Keratinocyte (primary cell): ENCODE measurements at regions not wholly inside any gene's neighbourhood (a gene's known extent, or its start where the extent isn't known, plus 50 kb on each side); places are given as distances from the start of the nearest gene placed in this dataset.

Experiments used
- CTCF ChIP-seq, 3 experiments: IDR thresholded peaks in 1 of 3; conservative IDR thresholded peaks in 1 of 3; optimal IDR thresholded peaks in 1 of 3; 2 replicates in 2 of 3; 3 replicates in 1 of 3; pipeline versions ENCODE3 to v1.5.1; 2011; ENCODE audit warnings: low read length in 3 of 3, mild to moderate bottlenecking in 3 of 3, moderate library complexity in 2 of 3, control low read depth in 1 of 3, inconsistent platforms in 1 of 3; ENCODE audit not compliant: insufficient read depth in 2 of 3; ENCODE audit errors: extremely low read depth in 1 of 3
- EZH2 ChIP-seq: IDR thresholded peaks from one replicate; pipeline ENCODE4 v1.6.1; 2012; ENCODE audit warnings: inconsistent platforms, mild to moderate bottlenecking, low read length, moderate library complexity

DNA sequence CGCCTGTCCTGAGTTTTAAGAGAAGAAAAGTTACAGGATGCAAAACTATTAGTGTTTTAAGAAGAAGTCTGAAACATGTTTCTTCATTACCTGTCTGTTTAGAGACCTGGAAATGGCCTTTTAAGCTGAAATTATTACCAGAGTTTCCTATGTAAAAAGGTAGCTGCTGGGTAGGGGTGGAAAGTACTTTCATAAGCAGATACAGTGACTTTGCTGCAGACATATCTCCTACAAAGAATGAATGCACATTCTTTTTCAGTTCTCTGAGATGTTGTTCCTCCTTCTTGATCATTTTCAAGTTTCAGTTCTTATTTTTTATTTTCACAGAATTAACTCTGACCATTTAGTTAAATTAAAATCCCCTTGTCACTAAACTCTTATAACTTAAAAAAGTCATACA lies 1329.6 kb downstream of the KCNT2 start:
- TF ChIP-seq CTCF (optimal IDR thresholded peaks at IDR 0.05 in 1 of 3, IDR thresholded peaks at IDR 0.05 in 1 of 3, conservative IDR thresholded peaks at IDR 0.05 in 1 of 3; ENCODE audit: extremely low read depth in 1 of 3, insufficient read depth in 2 of 3, low read length in 3 of 3) (no peak), EZH2 (no peak)
